GM12872 (cell line): ENCODE measurements at regions not wholly inside any gene's neighbourhood (a gene's known extent, or its start where the extent isn't known, plus 50 kb on each side); places are given as distances from the start of the nearest gene placed in this dataset.

ENCODE experiments used
- TF ChIP-seq, protein P1 (sequence below): IDR thresholded peaks from 3 replicates; pipeline ENCODE4 v1.5.1; 2011; ENCODE audit warnings: low read depth, mild to moderate bottlenecking, low read length, moderate library complexity; ENCODE audit not compliant: insufficient read depth

- TF ChIP-seq, protein P1, sequence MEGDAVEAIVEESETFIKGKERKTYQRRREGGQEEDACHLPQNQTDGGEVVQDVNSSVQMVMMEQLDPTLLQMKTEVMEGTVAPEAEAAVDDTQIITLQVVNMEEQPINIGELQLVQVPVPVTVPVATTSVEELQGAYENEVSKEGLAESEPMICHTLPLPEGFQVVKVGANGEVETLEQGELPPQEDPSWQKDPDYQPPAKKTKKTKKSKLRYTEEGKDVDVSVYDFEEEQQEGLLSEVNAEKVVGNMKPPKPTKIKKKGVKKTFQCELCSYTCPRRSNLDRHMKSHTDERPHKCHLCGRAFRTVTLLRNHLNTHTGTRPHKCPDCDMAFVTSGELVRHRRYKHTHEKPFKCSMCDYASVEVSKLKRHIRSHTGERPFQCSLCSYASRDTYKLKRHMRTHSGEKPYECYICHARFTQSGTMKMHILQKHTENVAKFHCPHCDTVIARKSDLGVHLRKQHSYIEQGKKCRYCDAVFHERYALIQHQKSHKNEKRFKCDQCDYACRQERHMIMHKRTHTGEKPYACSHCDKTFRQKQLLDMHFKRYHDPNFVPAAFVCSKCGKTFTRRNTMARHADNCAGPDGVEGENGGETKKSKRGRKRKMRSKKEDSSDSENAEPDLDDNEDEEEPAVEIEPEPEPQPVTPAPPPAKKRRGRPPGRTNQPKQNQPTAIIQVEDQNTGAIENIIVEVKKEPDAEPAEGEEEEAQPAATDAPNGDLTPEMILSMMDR, result no peak
These were observed 708.9 kb upstream of the CITED2 start for GRCh38 chr6:140083375-140083774.

- TF ChIP-seq, protein P1, result no peak
These were observed 708.4 kb upstream of the CITED2 start for GRCh38 chr6:140082867-140083297.

- TF ChIP-seq, protein P1, result no peak
These were observed 704.9 kb upstream of the CITED2 start for GRCh38 chr6:140079328-140079727.

DNA sequence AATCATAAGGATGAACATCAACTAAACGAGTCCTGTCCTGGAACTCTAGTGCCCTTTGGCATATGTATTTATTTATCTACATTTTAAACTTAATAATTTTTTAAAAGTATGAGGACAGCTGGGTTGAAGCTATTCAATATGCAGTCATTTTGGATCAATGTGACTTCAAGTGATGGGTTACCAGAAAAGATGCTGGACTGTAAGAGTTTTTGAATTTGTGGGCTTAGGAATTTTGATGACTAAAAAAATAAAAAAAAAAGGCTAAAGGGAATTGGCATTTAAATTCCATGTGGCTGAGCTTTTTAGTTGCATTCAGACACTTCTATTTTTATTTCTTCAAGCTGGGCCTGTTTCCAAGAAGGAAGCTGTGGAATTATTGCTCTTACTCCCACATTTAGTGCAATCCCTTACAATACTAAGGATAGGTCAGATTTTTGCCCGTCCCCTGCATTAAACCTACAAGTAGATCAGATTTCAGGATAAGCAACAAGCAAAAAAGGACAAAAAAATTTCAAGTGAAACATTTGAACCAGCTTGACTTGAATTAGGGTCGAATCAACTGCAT, 704.2 kb upstream of the CITED2 start:
- TF ChIP-seq, protein P1, result no peak

DNA sequence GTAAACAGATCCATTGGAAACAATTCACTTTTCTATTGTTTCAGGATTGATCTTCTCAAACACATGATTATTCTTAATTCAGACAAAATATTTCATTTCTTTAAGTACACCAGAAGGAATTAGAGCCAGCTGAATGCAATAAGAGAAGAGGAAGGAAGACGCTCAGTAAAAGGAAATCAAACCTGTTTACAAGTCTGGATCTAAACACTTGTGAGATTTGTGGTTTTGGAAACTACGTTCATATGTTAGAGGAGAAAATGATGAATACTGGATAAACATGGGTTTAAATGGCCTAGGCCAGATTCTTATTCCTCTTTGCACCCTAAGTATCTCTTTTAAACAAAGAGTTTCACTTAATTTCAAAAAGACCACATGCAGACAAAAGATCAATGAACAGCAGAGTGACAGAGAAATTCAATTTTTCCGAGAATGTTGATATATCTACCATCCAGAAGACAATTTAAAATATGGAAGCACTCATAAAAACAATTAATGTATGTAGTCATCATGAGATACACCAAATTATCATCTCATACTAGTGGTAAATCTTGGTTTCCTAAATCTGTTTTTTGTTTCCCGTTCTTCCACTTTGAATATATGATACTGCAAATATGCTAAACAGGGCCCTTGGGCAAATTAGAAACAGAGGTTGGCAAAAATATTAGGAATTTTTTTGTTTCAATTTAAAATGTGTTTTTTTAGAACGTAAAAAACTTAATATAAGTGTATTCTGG, 703.5 kb upstream of the CITED2 start:
- TF ChIP-seq, protein P1, result no peak

DNA sequence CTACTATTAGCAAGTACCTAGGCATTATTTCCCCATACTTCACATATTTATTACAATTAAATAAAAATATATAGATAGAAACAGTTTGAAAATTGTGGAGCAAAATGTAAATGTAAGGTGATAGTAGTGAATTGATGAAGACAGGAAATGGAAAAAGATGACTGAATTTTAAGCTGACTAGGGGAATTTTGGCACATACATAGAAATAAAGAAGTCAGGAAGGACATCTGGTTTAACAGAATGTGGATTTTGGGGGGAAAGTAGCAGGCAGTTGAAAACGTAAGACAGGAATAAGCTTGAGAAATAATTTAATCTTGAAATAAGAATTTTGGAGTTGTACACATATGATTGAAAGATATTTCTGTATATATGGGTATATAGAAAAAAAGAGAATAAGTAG, 701.7 kb upstream of the CITED2 start:
- TF ChIP-seq, protein P1, result no peak

DNA sequence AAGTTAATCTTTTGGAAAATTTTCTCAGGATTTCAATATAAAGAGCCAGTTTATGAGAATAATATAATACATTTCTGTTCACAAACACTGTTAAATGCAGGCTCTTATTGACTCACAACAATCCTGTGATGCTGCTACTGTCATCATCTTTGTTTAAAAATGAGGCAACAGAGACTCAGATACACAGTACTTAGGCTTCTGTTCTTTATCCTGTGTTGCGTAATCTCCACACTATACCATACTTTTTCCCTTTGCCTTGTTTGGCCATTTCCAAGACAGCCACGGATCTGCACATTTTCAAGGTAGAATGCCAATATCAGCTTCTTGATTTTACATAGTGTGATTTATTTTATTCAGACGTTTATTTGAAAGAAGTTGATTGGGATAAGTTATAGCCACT, 699.0 kb upstream of the CITED2 start:
- TF ChIP-seq, protein P1, result no peak
